ENCODE measurements at regions not wholly inside any gene's neighbourhood (a gene's known extent, or its start where the extent isn't known, plus 50 kb on each side); places are given as distances from the start of the nearest gene placed in this dataset.

GRCh38 chr7:136140469-136140868 is 163.3 kb upstream of the MTPN start:
- Histone ChIP-seq H3K4me3 (no peak overlapping the region), H3K36me3 (no peaks in the 10 kb centered on the region), H3K4me1 (no peaks in the 10 kb centered on the region), H3K27ac (no peak overlapping the region), H3K9me3 (no peaks in the 10 kb centered on the region), H3K27me3 (no peaks in the 10 kb centered on the region)
- TF ChIP-seq, protein P1, sequence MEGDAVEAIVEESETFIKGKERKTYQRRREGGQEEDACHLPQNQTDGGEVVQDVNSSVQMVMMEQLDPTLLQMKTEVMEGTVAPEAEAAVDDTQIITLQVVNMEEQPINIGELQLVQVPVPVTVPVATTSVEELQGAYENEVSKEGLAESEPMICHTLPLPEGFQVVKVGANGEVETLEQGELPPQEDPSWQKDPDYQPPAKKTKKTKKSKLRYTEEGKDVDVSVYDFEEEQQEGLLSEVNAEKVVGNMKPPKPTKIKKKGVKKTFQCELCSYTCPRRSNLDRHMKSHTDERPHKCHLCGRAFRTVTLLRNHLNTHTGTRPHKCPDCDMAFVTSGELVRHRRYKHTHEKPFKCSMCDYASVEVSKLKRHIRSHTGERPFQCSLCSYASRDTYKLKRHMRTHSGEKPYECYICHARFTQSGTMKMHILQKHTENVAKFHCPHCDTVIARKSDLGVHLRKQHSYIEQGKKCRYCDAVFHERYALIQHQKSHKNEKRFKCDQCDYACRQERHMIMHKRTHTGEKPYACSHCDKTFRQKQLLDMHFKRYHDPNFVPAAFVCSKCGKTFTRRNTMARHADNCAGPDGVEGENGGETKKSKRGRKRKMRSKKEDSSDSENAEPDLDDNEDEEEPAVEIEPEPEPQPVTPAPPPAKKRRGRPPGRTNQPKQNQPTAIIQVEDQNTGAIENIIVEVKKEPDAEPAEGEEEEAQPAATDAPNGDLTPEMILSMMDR (IDR thresholded peaks at IDR 0.05): no peak
- whole genome bisulfite sequencing (ENCODE audit: insufficient coverage, low coverage, low lambda C conversion rate, missing lambda C conversion rate): 66% methylated on average over 3 of the region's 3 CpGs
- no peak for ATAC-seq
- DNase-seq: no peak
- intact Hi-C loops (cut with DNase I): no loop called here

DNA sequence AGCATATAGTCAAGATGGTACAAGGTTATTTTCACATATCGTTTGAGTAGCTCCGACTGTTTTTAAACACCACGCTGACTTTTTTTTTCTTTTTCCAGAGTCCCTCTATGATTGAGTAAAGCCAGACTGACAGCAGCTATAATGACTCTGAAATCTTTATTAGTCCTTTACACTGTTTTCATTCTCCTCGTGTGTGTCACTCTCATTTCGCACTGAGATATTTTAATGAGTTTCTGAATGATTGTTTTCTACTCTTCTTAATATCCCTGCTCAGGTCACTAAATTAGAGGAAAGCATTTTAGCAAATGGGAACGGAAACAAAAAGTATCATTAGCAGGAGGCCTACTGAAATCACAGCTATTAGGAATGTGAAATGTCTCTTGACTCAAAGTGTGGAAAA is 162.3 kb upstream of the MTPN start:
- Histone ChIP-seq H3K9me3 (no peaks in the 10 kb centered on the region), H3K27ac (no peak overlapping the region), H3K4me1 (no peaks in the 10 kb centered on the region), H3K4me3 (no peak overlapping the region), H3K36me3 (no peaks in the 10 kb centered on the region), H3K27me3 (no peaks in the 10 kb centered on the region)
- no peak for ATAC-seq
- DNase-seq: no peak
- WGBS (ENCODE audit: insufficient coverage, low coverage, low lambda C conversion rate, missing lambda C conversion rate): 61% methylated on average over 6 of the region's 6 CpGs
- no peak for TF ChIP-seq POLR2A (IDR thresholded peaks at IDR 0.05)
- TF ChIP-seq, protein P1 (IDR thresholded peaks at IDR 0.05): no peak
- intact Hi-C loops (cut with DNase I): no loop called here

- Histone ChIP-seq H3K4me3 (no peak overlapping the region), H3K27ac (no peak overlapping the region), H3K36me3 (no peaks in the 10 kb centered on the region), H3K4me1 (no peaks in the 10 kb centered on the region), H3K27me3 (no peaks in the 10 kb centered on the region), H3K9me3 (no peaks in the 10 kb centered on the region)
- ATAC-seq: no peak
- no peak for DNase-seq
- TF ChIP-seq, protein P1 (IDR thresholded peaks at IDR 0.05): no peak
- no peak for TF ChIP-seq POLR2A (IDR thresholded peaks at IDR 0.05)
- WGBS (ENCODE audit: insufficient coverage, low coverage, low lambda C conversion rate, missing lambda C conversion rate): 50% methylated on average over 3 of the region's 3 CpGs
- intact Hi-C loops (cut with DNase I): no loop called here
These were observed 161.8 kb upstream of the MTPN start for GRCh38 chr7:136138991-136139390.

- Histone ChIP-seq H3K4me3 (no peak overlapping the region), H3K9me3 (no peaks in the 10 kb centered on the region), H3K4me1 (no peaks in the 10 kb centered on the region), H3K27me3 (no peaks in the 10 kb centered on the region), H3K36me3 (no peaks in the 10 kb centered on the region), H3K27ac (no peak overlapping the region)
- ATAC-seq (no peak), DNase-seq (no peak)
- TF ChIP-seq, protein P1 (IDR thresholded peaks at IDR 0.05): no peak
- TF ChIP-seq POLR2A (IDR thresholded peaks at IDR 0.05): no peak
- 28% methylated on average over 6 of the region's 6 CpGs for WGBS (ENCODE audit: insufficient coverage, low coverage, low lambda C conversion rate, missing lambda C conversion rate)
- intact Hi-C loops (cut with DNase I): no loop called here
These were observed 159.8 kb upstream of the MTPN start for GRCh38 chr7:136136906-136137454.

GRCh38 chr7:136134503-136134902 is 157.3 kb upstream of the MTPN start:
- Histone ChIP-seq H3K27me3 (no peaks in the 10 kb centered on the region), H3K9me3 (no peaks in the 10 kb centered on the region), H3K4me3 (no peak overlapping the region), H3K27ac (no peak overlapping the region), H3K36me3 (no peaks in the 10 kb centered on the region), H3K4me1 (no peaks in the 10 kb centered on the region)
- WGBS (ENCODE audit: insufficient coverage, low coverage, low lambda C conversion rate, missing lambda C conversion rate): 73% methylated on average over 3 of the region's 3 CpGs
- TF ChIP-seq, protein P1 (IDR thresholded peaks at IDR 0.05): no peak
- TF ChIP-seq POLR2A (IDR thresholded peaks at IDR 0.05): no peak
- ATAC-seq: no peak
- DNase-seq: no peak
- intact Hi-C loops (cut with DNase I): no loop called here
